Omental fat pad (tissue), 3 donors: ENCODE measurements at regions not wholly inside any gene's neighbourhood (a gene's known extent, or its start where the extent isn't known, plus 50 kb on each side); places are given as distances from the start of the nearest gene placed in this dataset.

Experiments
- ATAC-seq: fragments of 150-250 bp; one replicate; pipeline ENCODE4 v1.9.1; 2016; ENCODE audit warnings: mild to moderate bottlenecking, moderate library complexity; ENCODE audit not compliant: low FRiP score
- DNase-seq: peaks from one replicate; pipeline ENCODE4 v3.0.0-alpha.2; 2019; ENCODE audit warnings: low spot score
- TF ChIP-seq, protein P1 (sequence below), 3 donors: fragments of 450-650 bp; IDR thresholded peaks; one replicate each; pipeline ENCODE4 v1.5.1; 2016 to 2017; ENCODE audit warnings: antibody characterized with exemption in 3 of 3, mild to moderate bottlenecking in 3 of 3, moderate library complexity in 2 of 3

- TF ChIP-seq, protein P1, sequence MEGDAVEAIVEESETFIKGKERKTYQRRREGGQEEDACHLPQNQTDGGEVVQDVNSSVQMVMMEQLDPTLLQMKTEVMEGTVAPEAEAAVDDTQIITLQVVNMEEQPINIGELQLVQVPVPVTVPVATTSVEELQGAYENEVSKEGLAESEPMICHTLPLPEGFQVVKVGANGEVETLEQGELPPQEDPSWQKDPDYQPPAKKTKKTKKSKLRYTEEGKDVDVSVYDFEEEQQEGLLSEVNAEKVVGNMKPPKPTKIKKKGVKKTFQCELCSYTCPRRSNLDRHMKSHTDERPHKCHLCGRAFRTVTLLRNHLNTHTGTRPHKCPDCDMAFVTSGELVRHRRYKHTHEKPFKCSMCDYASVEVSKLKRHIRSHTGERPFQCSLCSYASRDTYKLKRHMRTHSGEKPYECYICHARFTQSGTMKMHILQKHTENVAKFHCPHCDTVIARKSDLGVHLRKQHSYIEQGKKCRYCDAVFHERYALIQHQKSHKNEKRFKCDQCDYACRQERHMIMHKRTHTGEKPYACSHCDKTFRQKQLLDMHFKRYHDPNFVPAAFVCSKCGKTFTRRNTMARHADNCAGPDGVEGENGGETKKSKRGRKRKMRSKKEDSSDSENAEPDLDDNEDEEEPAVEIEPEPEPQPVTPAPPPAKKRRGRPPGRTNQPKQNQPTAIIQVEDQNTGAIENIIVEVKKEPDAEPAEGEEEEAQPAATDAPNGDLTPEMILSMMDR (IDR thresholded peaks at IDR 0.05), result no peak
These were observed 143.1 kb upstream of the CARD18 start for GRCh38 chr11:105282658-105283057.

GRCh38 chr11:105274631-105275030, 135.1 kb upstream of the CARD18 start:
- ATAC-seq (no peak), DNase-seq (no peak)
- TF ChIP-seq, protein P1 (IDR thresholded peaks at IDR 0.05), result no peak

More at GRCh38 chr11:105282658-105283057, 143.1 kb upstream of the CARD18 start:
- no peak for ATAC-seq
- no peak for DNase-seq

DNA sequence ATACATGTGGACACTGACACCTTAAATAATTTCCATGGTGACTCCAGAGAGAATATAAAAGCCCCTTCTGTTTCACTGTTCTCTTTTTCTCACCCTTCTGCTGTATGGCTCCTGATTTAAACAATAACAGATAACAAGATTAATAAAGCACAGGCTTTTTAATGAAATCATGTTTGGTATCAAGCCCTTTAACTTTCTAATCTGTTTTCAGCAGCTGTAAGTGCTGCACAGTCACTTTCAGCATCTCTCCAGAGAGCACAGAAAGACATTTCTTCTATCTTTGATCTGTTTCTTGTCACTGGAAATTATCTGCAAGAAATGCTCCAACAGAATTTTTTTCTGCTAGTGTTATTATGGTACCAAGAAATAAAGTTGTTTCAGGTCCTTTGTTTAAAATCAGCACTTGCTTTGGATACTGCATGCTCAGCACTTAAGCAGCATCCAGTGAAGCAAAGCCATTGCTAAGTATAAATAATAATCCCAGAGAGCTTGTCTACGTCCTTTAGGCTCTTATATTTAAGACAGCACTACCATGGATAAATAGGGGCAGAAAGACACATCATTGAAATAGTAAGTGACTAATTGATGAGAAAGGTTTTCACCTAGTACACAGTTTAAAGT, 134.2 kb upstream of the CARD18 start:
- TF ChIP-seq, protein P1 (IDR thresholded peaks at IDR 0.05), result no peak
- ATAC-seq, result no peak
- no peak for DNase-seq

GRCh38 chr11:105269862-105270261, 130.3 kb upstream of the CARD18 start:
- ATAC-seq, result no peak
- DNase-seq, result no peak
- TF ChIP-seq, protein P1 (IDR thresholded peaks at IDR 0.05), result no peak

DNA sequence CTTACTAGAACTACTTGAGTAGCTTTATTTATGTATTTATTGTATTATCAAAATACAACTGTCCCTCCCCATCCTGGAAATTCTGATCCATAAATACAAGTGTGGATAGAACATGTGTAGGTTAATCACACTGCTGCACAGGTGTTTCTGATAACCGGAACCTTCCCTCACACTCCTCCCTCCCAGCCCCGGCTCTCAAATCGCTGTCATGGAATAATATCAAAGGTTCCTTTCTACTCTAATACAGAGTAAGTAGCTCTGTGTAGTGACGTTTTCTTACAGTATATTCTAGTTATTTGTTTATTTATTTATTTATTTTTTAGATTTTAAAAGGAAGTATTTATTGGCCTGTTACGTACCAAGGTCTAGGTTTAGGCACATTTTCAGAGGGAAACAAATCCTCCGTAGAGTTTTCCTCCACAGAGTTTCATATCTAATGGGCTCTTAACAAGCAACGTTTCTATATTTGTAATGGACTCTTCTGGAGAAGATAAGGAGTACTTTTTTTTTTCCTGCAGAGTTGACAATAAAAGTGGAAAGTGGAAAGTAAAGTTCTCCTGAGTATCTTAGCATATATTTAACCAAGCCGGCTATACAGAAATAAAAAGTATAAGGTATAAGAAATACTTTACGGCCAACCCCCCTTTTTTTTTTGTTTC, 129.0 kb upstream of the CARD18 start:
- DNase-seq (no peak), ATAC-seq (no peak)
- TF ChIP-seq, protein P1 (IDR thresholded peaks at IDR 0.05), result no peak

GRCh38 chr11:105265845-105266244, 126.3 kb upstream of the CARD18 start:
- ATAC-seq (no peak), DNase-seq (no peak)
- TF ChIP-seq, protein P1 (IDR thresholded peaks at IDR 0.05), result no peak

DNA sequence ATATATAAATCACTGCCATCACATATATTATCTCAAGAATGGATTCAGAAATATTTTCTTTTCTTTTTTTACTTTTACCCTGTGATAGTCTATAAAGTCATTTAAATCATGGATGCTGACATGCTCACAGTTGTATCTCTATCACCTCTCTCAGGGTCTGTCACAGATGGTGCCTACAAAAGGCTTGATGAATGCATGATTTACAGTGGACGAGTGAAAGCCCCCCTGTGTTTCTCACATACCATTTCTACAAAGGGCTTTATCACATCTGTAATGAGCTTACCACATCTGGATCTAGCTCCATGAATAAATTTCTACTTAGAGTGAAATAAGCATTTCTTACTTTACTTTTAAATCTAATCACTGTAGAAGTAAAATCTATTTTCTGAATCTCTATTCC, 121.4 kb upstream of the CARD18 start:
- DNase-seq (no peak), ATAC-seq (no peak)
- TF ChIP-seq, protein P1 (IDR thresholded peaks at IDR 0.05), result no peak
